GM18502 (cell line): ENCODE measurements at regions not wholly inside any gene's neighbourhood (a gene's known extent, or its start where the extent isn't known, plus 50 kb on each side); places are given as distances from the start of the nearest gene placed in this dataset.
"Not testable (repeated sequence)": the region's sequence is repeated elsewhere in the genome, so short reads cannot be mapped to it uniquely, and the experiment has no call there.

Experiments
- ATAC-seq: cut with Tn5 transposase; IDR thresholded peaks from one replicate; pipeline ENCODE4 v1.9.1; 2021; ENCODE audit warnings: mild to moderate bottlenecking; ENCODE audit not compliant: unreplicated experiment, poor library complexity

GRCh38 chr5:9820691-9821449 is 190.7 kb upstream of the TAS2R1 start:
- ATAC-seq, result no peak

DNA sequence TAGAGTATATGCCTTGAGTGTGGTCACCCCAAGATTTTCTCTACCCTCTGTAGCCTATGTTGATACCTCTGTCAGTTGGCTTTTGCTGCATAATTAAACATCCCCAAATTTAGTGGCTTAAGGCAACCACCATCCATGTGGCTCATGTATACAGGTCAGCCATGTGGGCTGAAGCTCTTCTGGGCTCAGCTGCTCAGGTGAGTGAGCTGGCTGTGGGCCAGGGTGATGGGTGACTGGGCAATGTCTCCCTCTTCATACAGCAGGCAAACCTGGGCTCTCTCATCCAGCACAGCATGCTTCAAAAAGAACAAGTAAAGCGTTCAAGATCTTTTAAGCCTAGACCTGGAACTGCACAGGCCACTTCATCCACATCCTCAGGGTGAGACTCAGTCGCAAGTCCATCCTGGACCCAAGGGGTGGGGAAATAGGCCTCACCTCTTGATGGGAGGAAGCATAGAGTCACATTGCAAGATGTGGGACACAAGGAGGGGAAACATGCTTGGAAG is 188.2 kb upstream of the TAS2R1 start:
- ATAC-seq, result no peak

DNA sequence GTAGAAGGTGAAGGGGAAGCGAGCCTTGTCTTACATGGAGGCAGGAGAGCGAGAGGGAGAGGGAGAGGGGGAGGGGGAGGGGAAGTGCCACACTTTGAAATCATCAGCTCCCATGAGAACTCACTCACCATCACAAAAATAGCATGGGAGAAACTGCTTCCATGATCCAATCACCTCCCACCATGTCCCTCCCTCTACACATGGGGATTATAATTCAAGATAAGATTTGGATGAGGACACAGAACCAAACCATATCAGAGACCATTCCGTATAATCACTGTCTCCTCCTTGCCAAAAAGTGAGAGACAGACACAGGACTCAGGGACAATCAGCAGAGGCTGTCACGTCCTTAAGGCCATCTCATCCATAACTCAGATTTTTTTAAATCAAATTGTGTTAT is 187.7 kb upstream of the TAS2R1 start:
- no peak for ATAC-seq

- no peak for ATAC-seq
Measured at GRCh38 chr5:9815051-9815450, 184.9 kb upstream of the TAS2R1 start.

GRCh38 chr5:9813305-9813704 is 183.2 kb upstream of the TAS2R1 start:
- no peak for ATAC-seq

GRCh38 chr5:9807366-9807765 is 177.2 kb upstream of the TAS2R1 start:
- not testable (repeated sequence) for ATAC-seq

DNA sequence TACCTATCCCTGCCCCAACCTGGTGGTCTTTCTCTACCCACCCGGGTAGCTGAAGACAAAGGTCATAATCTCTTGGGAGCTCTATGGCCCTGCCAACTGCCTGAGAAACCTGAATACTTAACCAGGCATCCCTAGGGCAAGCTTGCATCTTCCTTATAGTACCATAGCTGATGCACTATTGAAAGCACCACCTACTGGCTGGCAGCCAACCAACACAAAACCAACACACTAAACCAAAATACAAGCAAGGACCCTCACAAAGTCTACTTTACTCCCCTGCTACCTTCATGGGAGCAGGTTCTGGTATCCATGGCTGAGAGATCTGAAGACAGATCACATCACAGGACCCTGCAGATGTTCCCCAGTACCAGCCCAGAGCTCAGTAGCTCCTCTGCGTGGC is 171.8 kb upstream of the TAS2R1 start:
- no peak for ATAC-seq

- ATAC-seq, result no peak
Measured at GRCh38 chr5:9799606-9800005, 169.5 kb upstream of the TAS2R1 start.

DNA sequence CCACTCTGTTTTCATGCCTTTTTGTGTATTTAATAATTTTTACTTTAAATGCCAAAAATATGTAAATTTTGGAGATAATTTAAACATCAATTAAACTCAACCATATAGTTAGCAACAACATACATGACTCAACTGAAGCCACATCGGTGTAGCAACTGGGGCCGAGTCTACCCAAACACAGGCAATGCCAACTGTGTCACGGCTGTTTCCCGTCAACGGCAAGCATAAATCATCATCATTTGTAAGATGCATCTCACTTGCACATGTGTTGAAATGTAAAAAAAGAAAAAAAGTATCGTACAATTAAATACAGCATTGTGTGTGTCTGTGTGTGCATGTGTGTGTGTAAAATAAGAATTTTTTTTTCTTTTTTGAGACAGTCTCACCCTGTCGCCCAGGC is 160.1 kb upstream of the TAS2R1 start:
- ATAC-seq, result no peak

DNA sequence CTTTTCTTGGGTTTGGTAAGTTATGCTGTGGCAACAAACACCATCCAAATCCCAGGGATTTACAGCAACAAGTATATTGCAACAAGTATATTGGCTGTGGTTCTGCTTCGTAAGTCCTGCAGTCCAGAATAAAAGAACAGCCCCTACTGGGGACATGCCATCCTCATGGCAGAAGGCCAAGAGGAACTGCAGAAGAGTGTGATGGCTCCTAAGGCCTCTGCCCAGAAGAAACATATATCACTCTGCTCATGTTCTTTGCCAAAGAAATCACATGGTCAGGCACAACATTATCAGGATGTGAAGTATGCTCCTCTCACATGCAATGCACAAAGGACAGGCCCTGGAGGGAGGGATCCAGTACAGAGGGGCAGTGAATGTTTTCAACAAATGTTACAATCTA is 159.6 kb upstream of the TAS2R1 start:
- ATAC-seq, result no peak

- no peak for ATAC-seq
Measured at GRCh38 chr5:9787861-9788600, 157.9 kb upstream of the TAS2R1 start.

DNA sequence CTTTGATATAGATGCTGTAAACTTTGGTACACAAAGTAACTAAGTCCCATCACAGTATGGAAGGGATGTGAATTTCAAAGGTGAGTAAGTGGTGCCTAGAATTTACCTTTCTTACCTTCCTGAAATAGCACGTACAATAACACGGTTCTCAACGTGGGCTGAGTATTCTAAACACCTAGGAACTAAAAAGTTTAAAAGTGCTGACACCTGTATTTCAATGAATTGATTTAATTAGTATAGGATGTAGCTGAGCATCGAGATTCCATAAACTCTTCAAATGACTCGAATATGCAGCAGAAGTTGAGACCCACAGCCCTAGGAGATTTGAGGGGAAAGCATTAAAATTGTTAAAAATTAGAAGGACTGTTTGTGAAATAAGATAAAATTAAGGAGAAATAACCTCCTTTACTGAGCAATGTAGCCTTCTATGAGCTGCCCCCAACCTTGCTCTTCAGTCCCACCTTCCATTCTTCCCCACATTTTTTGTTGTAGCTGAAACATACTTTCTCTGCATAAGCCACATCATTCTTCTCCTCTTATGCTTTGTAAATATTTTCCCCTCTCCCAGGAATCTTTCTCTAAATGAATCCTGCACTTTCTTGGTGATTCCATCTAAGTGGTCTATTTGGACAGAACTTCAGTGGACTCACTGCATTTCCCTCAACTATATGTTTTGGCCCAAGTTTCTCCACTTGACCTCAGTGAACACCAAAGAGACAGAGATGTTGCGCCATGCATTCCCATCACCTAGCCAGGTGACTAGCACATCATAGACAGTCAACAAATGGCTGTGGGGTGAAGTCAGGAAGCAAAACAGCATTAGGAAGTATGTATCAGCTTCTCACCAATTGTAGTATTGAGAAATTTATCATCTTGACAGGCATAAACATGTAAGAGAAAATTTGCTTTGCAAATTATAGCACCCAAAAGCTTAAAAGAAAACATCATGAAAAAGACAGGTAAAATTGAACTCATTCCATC is 156.5 kb upstream of the TAS2R1 start:
- ATAC-seq, result no peak

DNA sequence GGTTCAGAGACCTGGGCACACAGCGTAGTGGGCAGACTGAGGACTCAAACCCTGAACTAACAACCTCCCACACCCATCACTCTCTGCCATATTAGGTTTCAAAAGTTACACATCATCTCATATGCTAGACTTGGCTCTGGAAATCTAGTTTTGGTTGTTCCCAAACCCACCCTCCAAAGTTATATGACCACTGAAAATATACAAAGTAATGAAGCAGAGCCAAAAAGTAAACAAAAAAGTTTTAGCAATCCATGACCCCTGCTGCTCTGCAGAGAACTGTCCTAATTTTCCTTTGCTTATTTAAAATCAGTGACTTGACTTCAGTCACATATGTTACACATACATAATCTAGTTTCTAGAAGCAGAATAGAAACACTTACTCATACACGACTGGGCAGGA is 155.6 kb upstream of the TAS2R1 start:
- no peak for ATAC-seq

DNA sequence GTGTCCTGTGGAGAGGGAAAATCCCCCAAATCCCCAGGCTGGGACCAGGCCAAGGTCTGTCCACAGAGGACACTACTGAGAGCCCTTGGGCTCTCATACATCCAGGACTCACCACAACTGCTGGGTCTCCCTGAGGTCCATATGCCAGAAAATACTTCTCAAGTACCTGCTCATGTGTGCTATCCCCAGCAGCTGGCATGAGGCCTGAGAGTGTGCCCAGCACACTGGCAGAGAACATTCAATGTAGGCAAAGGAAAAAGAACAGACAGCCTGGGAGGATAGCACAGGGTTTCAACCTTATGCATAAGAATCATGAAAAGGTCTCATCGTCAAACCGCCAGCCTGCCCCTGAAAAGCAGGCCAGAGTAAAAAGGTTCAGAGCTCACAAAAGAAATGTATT is 154.1 kb upstream of the TAS2R1 start:
- no peak for ATAC-seq

DNA sequence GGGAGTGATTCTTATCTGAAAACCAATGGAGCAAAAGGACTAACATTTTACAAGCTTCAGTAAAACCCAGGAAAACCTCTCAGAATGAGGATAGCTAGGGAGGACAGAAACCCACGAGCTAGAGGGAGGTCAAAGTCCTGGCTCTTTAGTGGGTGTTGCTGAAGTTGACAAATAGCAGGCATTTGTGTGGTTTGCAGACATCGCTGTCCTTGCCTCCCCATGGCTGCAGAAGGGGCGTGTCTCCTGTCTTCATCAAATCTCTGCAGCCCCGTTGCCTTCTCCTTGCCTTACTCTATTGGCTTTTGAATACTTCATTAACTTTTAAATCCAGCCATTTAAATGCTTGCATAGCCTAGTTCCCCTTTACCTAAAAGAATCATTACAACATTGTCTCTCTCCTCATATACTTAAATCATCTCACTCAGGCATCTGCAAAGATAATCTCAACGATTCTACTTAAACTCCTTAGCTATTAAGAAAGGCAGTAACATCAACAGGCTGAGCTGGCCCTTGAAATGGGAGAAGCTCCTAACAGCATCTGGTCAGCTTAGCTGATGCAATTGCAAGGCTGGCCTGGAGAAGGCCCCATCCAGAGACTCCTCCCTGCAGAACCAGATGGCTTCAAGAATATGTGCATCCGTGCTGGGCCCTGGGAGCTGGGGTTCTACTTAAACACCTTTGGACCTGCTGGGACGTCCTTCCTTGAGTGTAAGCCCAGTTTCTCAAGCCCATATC is 152.8 kb upstream of the TAS2R1 start:
- no peak for ATAC-seq

DNA sequence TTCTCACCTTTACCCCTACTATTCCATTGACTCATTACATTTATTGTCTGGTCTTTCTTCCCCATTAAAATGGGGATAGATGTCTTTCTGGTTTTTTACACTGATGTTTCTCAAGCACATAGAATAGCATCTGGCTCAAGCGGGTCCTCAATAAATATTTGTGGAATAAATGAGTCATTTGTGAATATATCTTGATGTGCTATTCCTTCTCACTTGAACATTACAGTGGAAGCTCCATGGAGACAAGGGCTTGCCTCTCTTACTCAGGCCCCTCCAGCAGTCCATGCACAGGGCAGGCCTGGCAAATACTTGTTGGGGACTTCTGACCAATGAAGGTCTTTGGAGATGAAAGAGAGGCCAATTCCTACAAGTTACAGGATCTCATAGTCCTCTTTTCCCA is 151.7 kb upstream of the TAS2R1 start:
- ATAC-seq, result no peak

DNA sequence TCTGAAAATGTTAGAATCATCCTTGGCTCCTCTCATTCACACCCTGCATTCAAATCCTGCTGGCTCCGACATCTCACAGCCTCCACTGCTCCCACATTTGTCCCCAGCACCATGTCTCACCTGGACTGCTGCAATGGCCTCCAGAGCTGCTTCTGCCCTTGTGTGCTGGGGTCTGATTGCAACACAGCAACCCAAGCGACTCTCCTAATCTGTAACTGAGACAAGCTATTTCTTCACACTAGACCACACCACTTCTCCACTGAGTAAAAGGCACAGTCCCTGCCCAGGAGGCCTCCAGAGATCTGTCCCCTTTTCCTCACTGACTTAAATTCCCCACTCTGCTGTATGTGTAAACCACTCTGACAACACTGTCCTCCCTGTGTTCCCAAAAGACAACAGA is 151.1 kb upstream of the TAS2R1 start:
- no peak for ATAC-seq

DNA sequence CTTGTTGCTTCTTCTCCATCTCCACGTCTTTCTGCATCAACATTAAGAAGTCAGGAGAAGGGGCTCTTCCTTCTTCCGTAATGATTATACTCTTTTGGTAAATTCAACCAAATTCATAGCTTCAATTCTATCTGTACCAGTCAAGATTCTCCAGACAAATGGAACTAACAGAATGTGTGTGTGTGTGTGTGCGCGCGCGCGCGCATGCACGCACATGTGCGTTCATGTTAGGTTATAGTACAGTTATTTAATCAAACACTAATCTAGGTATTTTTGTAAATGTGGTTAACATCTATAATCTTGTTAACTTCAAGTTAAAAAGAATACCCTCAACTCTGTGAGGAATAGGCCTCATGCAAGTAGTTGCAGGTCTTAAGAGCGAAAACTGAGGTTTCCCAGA is 150.3 kb upstream of the TAS2R1 start:
- no peak for ATAC-seq

DNA sequence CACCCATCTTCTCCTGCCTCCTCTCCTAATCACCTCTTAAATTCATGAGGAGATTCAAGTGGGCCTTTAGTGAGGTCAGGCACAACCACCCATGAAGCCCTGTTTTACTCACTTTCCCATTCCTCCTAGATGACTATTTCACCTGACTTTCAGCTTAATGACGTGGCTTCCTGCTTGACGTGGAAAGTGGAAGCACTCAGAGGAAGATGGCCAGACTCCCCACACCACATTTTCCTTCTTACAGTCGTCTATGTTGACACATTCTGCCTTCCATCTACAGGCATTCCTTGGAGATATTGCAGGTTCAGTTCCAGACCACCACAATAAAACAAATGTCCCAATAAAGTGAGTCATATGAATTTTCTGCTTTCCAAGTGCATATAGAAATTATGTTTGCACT is 146.4 kb upstream of the TAS2R1 start:
- ATAC-seq, result no peak

DNA sequence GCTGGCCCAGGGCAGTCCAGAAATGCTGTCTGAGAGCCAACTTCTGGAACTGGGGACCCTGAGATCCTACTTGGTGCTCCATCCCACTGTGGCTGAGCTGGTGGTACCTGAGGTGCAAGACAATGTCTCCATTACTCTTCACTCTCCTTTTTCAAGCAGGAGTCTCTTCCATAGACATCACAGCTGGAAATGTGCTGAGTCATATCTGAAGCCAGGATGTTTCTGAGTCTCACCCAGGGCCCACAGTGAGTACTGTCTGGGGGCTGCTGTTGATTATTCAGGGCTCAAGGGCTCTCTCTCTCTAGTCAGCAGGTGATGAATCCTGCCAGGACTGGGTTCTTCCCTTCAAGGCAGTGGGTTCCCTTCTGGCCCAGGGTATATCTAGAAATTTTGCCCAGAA is 145.2 kb upstream of the TAS2R1 start:
- ATAC-seq, result no peak
